Loucy (cell line): ENCODE measurements at regions not wholly inside any gene's neighbourhood (a gene's known extent, or its start where the extent isn't known, plus 50 kb on each side); places are given as distances from the start of the nearest gene placed in this dataset.

Experiments used
- H2AFZ ChIP-seq: fragments of 200-600 bp; sonication (generic); 2 replicates; pipeline ENCODE4 v1.6.0; 2016; ENCODE audit warnings: antibody characterized with exemption, mild to moderate bottlenecking, low read length, moderate library complexity
- H3F3A ChIP-seq: fragments of 200-600 bp; 2 replicates; pipeline ENCODE4 v1.6.0; 2016; ENCODE audit warnings: antibody characterized with exemption, low read depth, mild to moderate bottlenecking
- H3K27me3 ChIP-seq: fragments of 200-600 bp; sonication (generic); 2 replicates; pipeline ENCODE4 v1.6.1; 2014; ENCODE audit warnings: low read length, mild to moderate bottlenecking; ENCODE audit not compliant: insufficient read depth, poor library complexity, severe bottlenecking
- H3K36me3 ChIP-seq: fragments of 200-600 bp; sonication (generic); 2 replicates; pipeline ENCODE4 v1.6.1; 2016; ENCODE audit warnings: low read length; ENCODE audit not compliant: insufficient read depth
- H3K4me1 ChIP-seq: fragments of 200-600 bp; sonication (generic); 2 replicates; pipeline ENCODE4 v1.5.1; 2014; ENCODE audit warnings: low read length, mild to moderate bottlenecking; ENCODE audit not compliant: insufficient read depth, poor library complexity, severe bottlenecking
- H3K4me2 ChIP-seq: fragments of 200-600 bp; sonication (generic); 2 replicates; pipeline ENCODE4 v1.6.0; 2014; ENCODE audit warnings: antibody characterized with exemption, low read length, low read depth, mild to moderate bottlenecking; ENCODE audit not compliant: poor library complexity, severe bottlenecking
- H3K4me3 ChIP-seq: fragments of 200-600 bp; sonication (generic); 2 replicates; pipeline ENCODE4 v1.5.1; 2014; ENCODE audit warnings: low read length, mild to moderate bottlenecking, mixed read lengths; ENCODE audit not compliant: poor library complexity, severe bottlenecking
- H3K79me2 ChIP-seq: fragments of 200-600 bp; sonication (generic); 2 replicates; pipeline ENCODE4 v1.6.1; 2014; ENCODE audit warnings: low read length; ENCODE audit not compliant: insufficient read depth
- H3K9ac ChIP-seq: fragments of 200-600 bp; sonication (generic); 2 replicates; pipeline ENCODE4 v1.6.0; 2014; ENCODE audit warnings: mild to moderate bottlenecking, low read depth, low read length, moderate library complexity; ENCODE audit not compliant: poor library complexity, severe bottlenecking
- H3K9me2 ChIP-seq: fragments of 200-600 bp; sonication (generic); replicated peaks from 2 replicates; pipeline ENCODE4 v1.6.1; 2016; ENCODE audit warnings: low read depth, low read length, mixed read lengths
- H3K9me3 ChIP-seq: fragments of 200-600 bp; sonication (generic); 2 replicates; pipeline ENCODE4 v1.6.1; 2014; ENCODE audit warnings: mild to moderate bottlenecking, antibody characterized with exemption, low read length, low read depth; ENCODE audit not compliant: insufficient read depth
- H4K20me1 ChIP-seq: fragments of 200-600 bp; sonication (generic); 2 replicates; pipeline ENCODE4 v1.6.0; 2014; ENCODE audit warnings: antibody characterized with exemption, low read length, mild to moderate bottlenecking; ENCODE audit not compliant: insufficient read depth, poor library complexity, severe bottlenecking
- CTCF ChIP-seq: fragments of 200-600 bp; sonication (generic); conservative IDR thresholded peaks from 2 replicates; pipeline ENCODE4 v1.5.1; 2014; ENCODE audit warnings: mild to moderate bottlenecking, antibody characterized with exemption, low read length
- EZH2phosphoT487 ChIP-seq: fragments of 200-600 bp; IDR thresholded peaks from 2 replicates; pipeline ENCODE4 v1.6.1; 2018; ENCODE audit warnings: antibody characterized with exemption, mild to moderate bottlenecking, moderate library complexity, borderline replicate concordance

GRCh38 chr10:61189912-61190311 is 245.9 kb upstream of the RHOBTB1 start:
- Histone ChIP-seq H2AFZ (no peak overlapping the region), H3K4me2 (no peak overlapping the region), H3K4me3 (no peak overlapping the region), H3F3A (no peaks in the 10 kb centered on the region), H3K4me1 (peaks cover 11% of the 10 kb centered on the region), H4K20me1 (no peaks in the 10 kb centered on the region), H3K79me2 (no peaks in the 10 kb centered on the region), H3K9me2 (no peaks in the 10 kb centered on the region), H3K36me3 (no peaks in the 10 kb centered on the region), H3K9ac (no peak overlapping the region), H3K9me3 (no peaks in the 10 kb centered on the region), H3K27me3 (no peaks in the 10 kb centered on the region)
- TF ChIP-seq CTCF: no peak
- no peak for TF ChIP-seq EZH2phosphoT487

- Histone ChIP-seq H3K9me2 (no peaks in the 10 kb centered on the region), H2AFZ (peak overlapping the region; percentile 77; the same call in 1 of the 2 replicates), H3K4me3 (no peak overlapping the region), H3F3A (no peaks in the 10 kb centered on the region), H3K27me3 (no peaks in the 10 kb centered on the region), H3K9me3 (no peaks in the 10 kb centered on the region), H3K9ac (no peak overlapping the region), H3K4me1 (peaks cover 11% of the 10 kb centered on the region), H4K20me1 (no peaks in the 10 kb centered on the region), H3K4me2 (no peak overlapping the region), H3K79me2 (no peaks in the 10 kb centered on the region), H3K36me3 (no peaks in the 10 kb centered on the region)
- no peak for TF ChIP-seq CTCF
- no peak for TF ChIP-seq EZH2phosphoT487
These were observed 244.7 kb upstream of the RHOBTB1 start for GRCh38 chr10:61188691-61189090.

GRCh38 chr10:61188101-61188500 is 244.1 kb upstream of the RHOBTB1 start:
- Histone ChIP-seq H3K9ac (no peak overlapping the region), H3K36me3 (no peaks in the 10 kb centered on the region), H3K27me3 (no peaks in the 10 kb centered on the region), H3K4me2 (no peak overlapping the region), H4K20me1 (no peaks in the 10 kb centered on the region), H3K4me3 (no peak overlapping the region), H3K79me2 (no peaks in the 10 kb centered on the region), H3K4me1 (peaks cover 11% of the 10 kb centered on the region), H3K9me3 (no peaks in the 10 kb centered on the region), H3F3A (no peaks in the 10 kb centered on the region), H3K9me2 (no peaks in the 10 kb centered on the region), H2AFZ (0 out of 2 replicates have a peak overlapping the region, but pooled peaks have one; percentile 77)
- TF ChIP-seq EZH2phosphoT487 (no peak), CTCF (no peak)
